HL-60 (cell line): ENCODE measurements at regions not wholly inside any gene's neighbourhood (a gene's known extent, or its start where the extent isn't known, plus 50 kb on each side); places are given as distances from the start of the nearest gene placed in this dataset.

Experiments
- CTCF ChIP-seq: IDR thresholded peaks from one replicate; pipeline ENCODE4 v1.5.1; 2011; ENCODE audit warnings: low read length, control low read depth, inconsistent platforms; ENCODE audit not compliant: insufficient read depth
- GABPA ChIP-seq: IDR thresholded peaks from 2 replicates; pipeline ENCODE4 v1.6.1; 2012; ENCODE audit warnings: low read depth
- POLR2AphosphoS5 ChIP-seq: IDR thresholded peaks from 2 replicates; pipeline ENCODE4 v1.6.1; 2012; ENCODE audit warnings: low read depth
- REST ChIP-seq: IDR thresholded peaks from 2 replicates; pipeline ENCODE4 v1.6.1; 2012; ENCODE audit warnings: low read depth; ENCODE audit not compliant: insufficient replicate concordance
- SPI1 ChIP-seq: IDR thresholded peaks from 2 replicates; pipeline ENCODE4 v1.6.1; 2012; ENCODE audit warnings: low read depth, mild to moderate bottlenecking, borderline replicate concordance

GRCh38 chr2:192775459-192776262 is 580.9 kb upstream of the TMEFF2 start:
- TF ChIP-seq CTCF (no peak), POLR2AphosphoS5 (no peak), GABPA (no peak), REST (no peak), SPI1 (no peak)
